Thymus (tissue), 11 donors: ENCODE measurements at regions not wholly inside any gene's neighbourhood (a gene's known extent, or its start where the extent isn't known, plus 50 kb on each side); places are given as distances from the start of the nearest gene placed in this dataset.

Experiments
- DNase-seq, 9 donors: peaks; one replicate each; pipeline ENCODE4 v3.0.0-alpha.2; 2013; ENCODE audit warnings: low spot score in 9 of 9, low read depth in 6 of 9, missing footprints in 1 of 9
- H3K27ac ChIP-seq, 2 donors: one replicate each; pipeline ENCODE4 v1.5.1; 2013; ENCODE audit warnings: control low read depth in 1 of 2, low read depth in 1 of 2, low read length in 1 of 2, mild to moderate bottlenecking in 1 of 2, moderate library complexity in 1 of 2
- H3K27me3 ChIP-seq, 2 donors: one replicate each; pipeline ENCODE4 v1.5.1; 2013; ENCODE audit warnings: low read length in 1 of 2; ENCODE audit not compliant: control insufficient read depth in 2 of 2, insufficient read depth in 1 of 2
- H3K36me3 ChIP-seq, 2 donors: one replicate each; pipeline ENCODE4 v1.5.1; 2013; ENCODE audit warnings: low read length in 1 of 2, mild to moderate bottlenecking in 1 of 2, moderate library complexity in 1 of 2; ENCODE audit not compliant: control insufficient read depth in 2 of 2, insufficient read depth in 2 of 2
- H3K4me1 ChIP-seq, 2 donors: one replicate each; pipeline ENCODE4 v1.5.1; 2013; ENCODE audit warnings: low read length in 2 of 2; ENCODE audit not compliant: control insufficient read depth in 2 of 2, insufficient read depth in 2 of 2
- H3K4me3 ChIP-seq, 2 donors: one replicate each; pipeline ENCODE4 v1.5.1; 2013; ENCODE audit warnings: low read length in 2 of 2, control low read depth in 1 of 2, mild to moderate bottlenecking in 1 of 2
- H3K9me3 ChIP-seq, 2 donors: one replicate each; pipeline ENCODE4 v1.5.1; 2013; ENCODE audit warnings: low read length in 1 of 2, mild to moderate bottlenecking in 1 of 2; ENCODE audit not compliant: control insufficient read depth in 2 of 2, insufficient read depth in 1 of 2
- WGBS: extraction: QIAGEN DNeasy Blood & Tissue Kit; methylation state at CpG from one replicate; pipeline ENCODE4 v1.1.7; 2013; 5-methylcytosine and 5-hydroxymethylcytosine counted together
- donor health status: healthy.

- Histone ChIP-seq H3K4me3 (no peak overlapping the region), H3K27ac (no peak overlapping the region), H3K9me3 (no peaks in the 10 kb centered on the region), H3K36me3 (no peaks in the 10 kb centered on the region), H3K4me1 (no peaks in the 10 kb centered on the region), H3K27me3 (no peaks in the 10 kb centered on the region)
- DNase-seq: no peak
- 74% methylated on average over 3 of the region's 3 CpGs for whole genome bisulfite sequencing
Observed at GRCh38 chr1:38616846-38617245, 242.7 kb downstream of the RRAGC start.

- 95% methylated on average over 1 of the region's 1 CpG for WGBS
- H3K9me3 ChIP-seq: no peaks in the 10 kb centered on the region
- no peaks in the 10 kb centered on the region for H3K36me3 ChIP-seq
- no peak overlapping the region for H3K27ac ChIP-seq
- DNase-seq: no peak
- no peaks in the 10 kb centered on the region for H3K4me1 ChIP-seq
- H3K4me3 ChIP-seq: no peak overlapping the region
- no peaks in the 10 kb centered on the region for H3K27me3 ChIP-seq
Observed at GRCh38 chr1:38615680-38616079, 243.9 kb downstream of the RRAGC start.

DNA sequence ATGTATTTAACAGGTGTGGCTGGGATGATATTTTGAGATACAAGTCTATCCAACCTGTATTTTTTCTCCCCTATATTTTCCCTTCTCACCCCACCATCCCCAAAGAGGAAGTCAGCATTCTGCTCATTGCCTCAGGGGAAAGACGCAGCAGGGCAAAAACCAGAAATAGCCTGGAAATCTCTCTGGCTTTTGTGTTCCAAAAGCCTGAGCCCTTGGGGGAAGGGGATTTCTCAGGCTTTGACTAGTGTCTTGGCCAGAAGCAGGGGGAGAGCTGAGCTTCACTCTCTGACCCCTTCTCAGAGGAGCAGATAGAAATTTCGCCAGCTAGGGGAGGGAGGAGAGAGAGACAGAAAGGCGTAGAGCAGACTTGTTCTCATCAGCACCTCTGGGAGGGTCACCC, 244.7 kb downstream of the RRAGC start:
- WGBS: 57% methylated on average over 3 of the region's 3 CpGs
- no peaks in the 10 kb centered on the region for H3K4me1 ChIP-seq
- DNase-seq: no peak

DNA sequence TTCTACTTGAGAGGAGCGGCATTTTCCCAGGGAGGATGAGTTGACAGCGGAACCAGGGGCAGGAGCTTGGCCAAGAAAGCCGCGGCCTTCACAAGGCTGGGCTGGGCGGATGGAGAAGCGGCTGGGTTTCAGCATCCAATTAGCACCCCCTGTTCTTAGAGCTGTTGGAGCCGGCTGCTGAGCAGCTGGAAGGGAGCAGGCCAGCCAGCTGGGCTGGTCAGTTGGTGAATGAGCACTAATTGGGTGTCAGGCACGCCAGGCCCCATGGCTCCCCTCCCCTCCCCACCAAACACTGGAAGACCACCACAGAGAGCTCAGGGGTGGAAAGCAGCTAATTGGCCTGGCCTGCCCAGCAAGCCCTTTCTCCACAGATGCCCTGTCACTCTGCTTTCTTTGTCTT, 245.6 kb downstream of the RRAGC start:
- H3K27ac ChIP-seq: no peak overlapping the region
- WGBS: 95% methylated on average over 8 of the region's 8 CpGs
- H3K27me3 ChIP-seq: no peaks in the 10 kb centered on the region
- no peak for DNase-seq
- no peaks in the 10 kb centered on the region for H3K9me3 ChIP-seq
- no peaks in the 10 kb centered on the region for H3K4me1 ChIP-seq
- no peaks in the 10 kb centered on the region for H3K36me3 ChIP-seq
- H3K4me3 ChIP-seq: no peak overlapping the region

More for the DNA sequence above, 244.7 kb downstream of the RRAGC start:
- Histone ChIP-seq H3K4me3 (no peak overlapping the region), H3K9me3 (no peaks in the 10 kb centered on the region), H3K36me3 (no peaks in the 10 kb centered on the region), H3K27me3 (no peaks in the 10 kb centered on the region), H3K27ac (no peak overlapping the region)

- no peak overlapping the region for H3K4me3 ChIP-seq
- peaks cover 0 to 5% of the 10 kb centered on the region in 2 donors for H3K9me3 ChIP-seq
- no peaks in the 10 kb centered on the region for H3K27me3 ChIP-seq
- H3K36me3 ChIP-seq: no peaks in the 10 kb centered on the region
- 90% methylated on average over 6 of the region's 6 CpGs for WGBS
- no peak for DNase-seq
- H3K27ac ChIP-seq: no peak overlapping the region
- no peaks in the 10 kb centered on the region for H3K4me1 ChIP-seq
Observed at GRCh38 chr1:38612951-38613350, 246.6 kb downstream of the RRAGC start.

DNA sequence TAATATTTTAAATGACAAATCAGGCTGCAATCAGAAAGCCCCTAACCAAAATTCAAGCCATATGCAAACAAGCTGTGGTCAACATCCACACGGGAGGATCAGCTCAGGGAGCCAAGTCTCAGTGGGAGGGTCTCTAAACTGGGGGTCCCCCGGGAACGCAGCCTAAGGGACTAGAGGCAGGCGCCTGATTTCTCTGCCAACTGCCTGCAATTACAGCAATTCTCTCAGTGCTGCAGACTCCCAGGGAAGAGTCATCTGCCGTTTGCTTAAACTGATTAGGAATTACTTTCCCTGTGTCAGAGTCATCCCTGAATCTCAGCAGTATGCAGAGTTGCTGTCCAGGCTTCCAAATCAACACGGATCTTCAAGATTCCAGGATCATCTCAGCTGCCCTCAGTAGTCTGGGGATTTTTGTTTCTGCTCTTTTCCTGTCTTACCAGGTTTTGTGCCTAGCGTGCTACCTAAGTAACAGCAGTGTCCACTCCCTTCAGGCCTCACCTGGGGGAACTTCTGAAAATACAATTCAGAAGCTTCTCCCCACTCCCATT, 247.8 kb downstream of the RRAGC start:
- 71% methylated on average over 7 of the region's 7 CpGs for WGBS
- Histone ChIP-seq H3K9me3 (peaks cover 0 to 5% of the 10 kb centered on the region in 2 donors), H3K27ac (no peak overlapping the region), H3K4me1 (no peaks in the 10 kb centered on the region), H3K36me3 (no peaks in the 10 kb centered on the region), H3K4me3 (no peak overlapping the region), H3K27me3 (no peaks in the 10 kb centered on the region)
- DNase-seq: no peak

DNA sequence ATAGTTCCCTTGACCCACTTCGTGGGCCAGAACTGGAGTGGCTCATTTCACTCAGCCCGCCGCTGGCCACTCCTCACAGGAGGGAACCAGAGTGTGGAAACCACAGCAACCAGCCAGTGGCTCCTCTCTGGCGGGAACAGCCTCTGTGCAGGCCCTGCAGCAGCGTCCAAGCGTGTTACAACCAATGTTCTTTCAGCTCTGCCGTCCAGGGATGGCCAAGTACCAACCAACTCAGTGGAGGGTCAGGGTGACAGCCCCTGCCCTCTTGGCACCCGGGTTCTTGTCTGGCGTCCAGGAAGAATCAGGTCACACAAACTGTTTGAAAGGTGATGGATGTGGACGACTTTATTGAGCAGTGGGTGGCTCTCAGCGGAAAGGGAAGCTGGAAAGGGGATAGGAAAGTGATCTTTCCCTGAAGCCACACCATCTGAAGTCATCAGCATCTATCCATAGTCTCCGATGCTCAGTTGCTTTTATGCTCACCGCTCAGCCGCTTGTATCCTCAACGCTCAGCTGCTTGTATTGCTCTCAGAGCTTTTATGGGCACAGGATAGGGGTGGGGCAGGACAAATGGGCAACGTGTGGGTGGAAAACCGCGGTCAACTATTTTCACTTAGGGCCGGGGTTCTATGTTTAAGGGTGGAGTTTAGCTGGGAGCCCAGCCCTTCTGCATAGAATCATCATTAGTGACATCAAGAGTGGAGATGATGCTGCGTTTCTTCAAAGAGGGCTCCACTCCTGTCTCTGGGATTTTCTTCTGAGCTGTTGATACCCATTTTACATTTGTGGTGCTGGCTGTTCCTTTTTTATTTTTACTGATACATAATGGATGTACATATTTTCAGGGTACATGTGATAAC, 250.2 kb downstream of the RRAGC start:
- Histone ChIP-seq H3K9me3 (peaks cover 0 to 5% of the 10 kb centered on the region in 2 donors), H3K27me3 (no peaks in the 10 kb centered on the region), H3K36me3 (no peaks in the 10 kb centered on the region), H3K27ac (no peak overlapping the region), H3K4me1 (no peaks in the 10 kb centered on the region), H3K4me3 (no peak overlapping the region)
- 90% methylated on average over 20 of the region's 20 CpGs for WGBS
- no peak for DNase-seq

GRCh38 chr1:38608202-38608864, 251.2 kb downstream of the RRAGC start:
- peak in 3 of 9 donors; percentile 8 to 26 (median 24) for DNase-seq
- Histone ChIP-seq H3K4me3 (no peak overlapping the region), H3K9me3 (peaks cover 0 to 5% of the 10 kb centered on the region in 2 donors), H3K27ac (no peak overlapping the region), H3K4me1 (no peaks in the 10 kb centered on the region), H3K36me3 (no peaks in the 10 kb centered on the region), H3K27me3 (no peaks in the 10 kb centered on the region)
- 28% methylated on average over 17 of the region's 17 CpGs for WGBS

DNA sequence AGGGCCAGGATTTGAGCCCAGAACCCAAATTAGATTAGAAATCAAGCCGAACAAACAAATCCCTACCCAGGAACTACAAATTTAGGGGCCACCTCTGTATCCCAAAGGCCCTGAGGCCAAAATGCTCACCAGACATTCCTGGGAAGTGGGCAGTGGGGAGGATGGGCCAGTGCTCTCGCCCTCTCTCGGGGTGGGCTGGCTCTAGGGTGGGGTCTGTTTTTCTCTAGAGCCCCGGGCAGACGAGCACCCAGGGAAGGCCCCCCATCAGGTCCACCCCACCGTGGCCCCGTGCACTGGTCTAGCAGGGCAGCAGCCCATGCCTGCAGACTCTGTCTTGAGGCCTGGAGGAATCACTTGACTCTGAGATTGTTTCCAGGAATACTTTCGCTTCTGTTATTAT, 252.0 kb downstream of the RRAGC start:
- H3K27ac ChIP-seq: no peak overlapping the region
- H3K4me1 ChIP-seq: no peaks in the 10 kb centered on the region
- no peaks in the 10 kb centered on the region for H3K36me3 ChIP-seq
- 84% methylated on average over 8 of the region's 8 CpGs for WGBS
- peaks cover 0 to 5% of the 10 kb centered on the region in 2 donors for H3K9me3 ChIP-seq
- no peak for DNase-seq
- H3K27me3 ChIP-seq: no peaks in the 10 kb centered on the region
- H3K4me3 ChIP-seq: no peak overlapping the region
